Esophagus muscularis mucosa (tissue), 4 donors: ENCODE measurements at regions not wholly inside any gene's neighbourhood (a gene's known extent, or its start where the extent isn't known, plus 50 kb on each side); places are given as distances from the start of the nearest gene placed in this dataset.

Experiments used
- CTCF ChIP-seq, 3 experiments: fragments of 200-600 bp in 2 of 3; fragments of 450-650 bp in 1 of 3; sonication (generic) in 2 of 3; IDR thresholded peaks; one replicate each; pipeline ENCODE4 v1.5.1; 2017 to 2019; ENCODE audit warnings: antibody characterized with exemption in 3 of 3, mild to moderate bottlenecking in 2 of 3, moderate library complexity in 1 of 3
- EP300 ChIP-seq: sonication (generic); formaldehyde crosslinking; IDR thresholded peaks from one replicate; pipeline ENCODE4 v1.6.1; 2017; ENCODE audit warnings: antibody characterized with exemption
- POLR2AphosphoS5 ChIP-seq, 2 donors: sonication (generic); formaldehyde crosslinking; IDR thresholded peaks; one replicate each; pipeline ENCODE4 v1.6.1; 2017; ENCODE audit warnings: antibody characterized with exemption in 2 of 2

- TF ChIP-seq CTCF (IDR thresholded peaks at IDR 0.05), result no peak
- no peak for TF ChIP-seq EP300
- TF ChIP-seq POLR2AphosphoS5 (IDR thresholded peaks at IDR 0.05), result no peak
Observed at GRCh38 chr1:78722105-78722504, 72.5 kb downstream of the IFI44 start.
